ENCODE measurements at regions not wholly inside any gene's neighbourhood (a gene's known extent, or its start where the extent isn't known, plus 50 kb on each side); places are given as distances from the start of the nearest gene placed in this dataset.

- TF ChIP-seq CTCF (conservative IDR thresholded peaks at IDR 0.05; ENCODE audit: low read depth, low read length) (no peak), EZH2phosphoT487 (IDR thresholded peaks at IDR 0.05; ENCODE audit: borderline replicate concordance, low read length) (no peak)
Observed at GRCh38 chr14:42683707-42684106, 1077.0 kb downstream of the LRFN5 start.

Data from PC-3 (cell line).